ENCODE measurements at regions not wholly inside any gene's neighbourhood (a gene's known extent, or its start where the extent isn't known, plus 50 kb on each side); places are given as distances from the start of the nearest gene placed in this dataset.

DNA sequence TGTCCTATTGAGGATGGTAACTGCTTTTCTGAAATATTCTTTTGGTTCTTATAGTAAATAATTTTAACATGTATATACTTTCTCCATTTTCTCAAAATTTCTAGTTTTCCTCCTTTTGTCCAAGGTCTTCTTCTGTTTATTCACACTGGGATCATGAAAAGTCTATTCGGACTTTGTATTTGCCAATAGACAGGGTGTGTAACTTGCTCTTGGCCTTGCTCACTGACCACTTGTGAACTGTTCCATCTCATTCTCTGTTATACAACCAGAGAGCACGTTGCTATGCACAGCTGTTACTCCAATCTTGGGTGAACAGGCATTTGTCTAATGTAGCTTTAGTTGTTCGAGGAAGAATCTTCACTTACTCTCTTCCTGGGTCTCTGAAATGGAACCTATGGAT is 388.9 kb downstream of the SH3GL2 start:
- in situ Hi-C loops (cut with HindIII; ENCODE audit: extremely low pct_ligation_motif_present, low pct_unique_long_range_greater_than_20kb) (no loop called here), intact Hi-C loops (cut with micrococcal nuclease; ENCODE audit: unreplicated experiment) (no loop called here)
- H3K9ac ChIP-seq (ENCODE audit: insufficient read depth, low read depth, low read length), result no peak overlapping the region
- 2% methylated on average over 3 of the region's 3 CpGs for WGBS (ENCODE audit: low lambda C conversion rate)
- no peak for ATAC-seq
- no peak overlapping the region for H3K27ac ChIP-seq (ENCODE audit: extremely low read length, insufficient read depth, low read length)
- H4K20me1 ChIP-seq (ENCODE audit: insufficient read depth, low read length), result no peaks in the 10 kb centered on the region
- H3K36me3 ChIP-seq (replicated peaks in 1 of 2; ENCODE audit: control insufficient read depth in 1 of 2, insufficient read depth in 2 of 2, low read length in 2 of 2), result no peaks in the 10 kb centered on the region
- no peak overlapping the region for H3K4me2 ChIP-seq (ENCODE audit: low read depth, low read length)
- CTCF ChIA-PET (ENCODE audit: low intra/inter-chr PET ratio, low total read pairs), result no interaction called here
- H2AFZ ChIP-seq (ENCODE audit: low read length), result no peak overlapping the region
- no peak for FAIRE-seq
- H3K4me1 ChIP-seq (ENCODE audit: insufficient read depth, low read length), result no peaks in the 10 kb centered on the region
- H3K79me2 ChIP-seq (ENCODE audit: insufficient read depth, low read length), result no peaks in the 10 kb centered on the region
- no peaks in the 10 kb centered on the region for H3K9me3 ChIP-seq (ENCODE audit: low read length)
- POLR2A ChIA-PET, result no interaction called here
- H3K4me3 ChIP-seq (replicated peaks in 1 of 3; ENCODE audit: insufficient read depth in 1 of 3, low read depth in 2 of 3, low read length in 3 of 3), result no peak overlapping the region
- H3K27me3 ChIP-seq (ENCODE audit: control insufficient read depth in 1 of 2, insufficient read depth in 2 of 2, low read length in 2 of 2), result no peaks in the 10 kb centered on the region
- no TSS peak for BruUV-seq (replicated peaks)
- DNase-seq (ENCODE audit: low spot score), result no peak
- TF ChIP-seq KLF6 (CRISPR knock-in tag; IDR thresholded peaks at IDR 0.05) (no peak), SMAD9 (CRISPR knock-in tag; IDR thresholded peaks at IDR 0.05) (no peak), ZNF362 (CRISPR knock-in tag; IDR thresholded peaks at IDR 0.05; ENCODE audit: borderline replicate concordance) (no peak), RBFOX2 (IDR thresholded peaks at IDR 0.05; ENCODE audit: low read depth, low read length) (no peak), ZNF460 (CRISPR knock-in tag; IDR thresholded peaks at IDR 0.05; ENCODE audit: borderline replicate concordance) (no peak), ARNT2 (CRISPR knock-in tag; IDR thresholded peaks at IDR 0.05; ENCODE audit: low read depth) (no peak), ZSCAN25 (CRISPR knock-in tag; IDR thresholded peaks at IDR 0.05) (no peak), THRA (CRISPR knock-in tag; IDR thresholded peaks at IDR 0.05; ENCODE audit: borderline replicate concordance) (no peak), NCOR1 (IDR thresholded peaks at IDR 0.05; ENCODE audit: borderline replicate concordance, low read length) (no peak), FOXK1 (CRISPR knock-in tag; IDR thresholded peaks at IDR 0.05; ENCODE audit: borderline replicate concordance, low read depth) (no peak), ZFP91 (CRISPR knock-in tag; IDR thresholded peaks at IDR 0.05; ENCODE audit: borderline replicate concordance) (no peak), CBX1 (IDR thresholded peaks at IDR 0.05; ENCODE audit: low read depth) (no peak), ZHX2 (IDR thresholded peaks at IDR 0.05; ENCODE audit: low read depth) (no peak), ZHX2 (CRISPR knock-in tag; IDR thresholded peaks at IDR 0.05; ENCODE audit: borderline replicate concordance) (no peak), XBP1 (CRISPR knock-in tag; IDR thresholded peaks at IDR 0.05) (no peak), EHMT2 (IDR thresholded peaks at IDR 0.05; ENCODE audit: borderline replicate concordance, low read depth, low read length) (no peak), FOXO1 (CRISPR knock-in tag; IDR thresholded peaks at IDR 0.05) (no peak)

Measured in HepG2 (cell line).